ENCODE measurements at regions not wholly inside any gene's neighbourhood (a gene's known extent, or its start where the extent isn't known, plus 50 kb on each side); places are given as distances from the start of the nearest gene placed in this dataset.

- H3K36me3 ChIP-seq (ENCODE audit: control insufficient read depth in 2 of 2, insufficient read depth in 1 of 2, low read length in 2 of 2): no peaks in the 10 kb centered on the region
- H3K27ac ChIP-seq (ENCODE audit: extremely low read depth, low read depth, low read length): no peak overlapping the region
- TF ChIP-seq ZNF24 (tag by site-specific recombination; IDR thresholded peaks at IDR 0.05) (no peak), ZNF530 (tag by site-specific recombination; IDR thresholded peaks at IDR 0.05; ENCODE audit: low read depth) (no peak), ZNF10 (tag by site-specific recombination; IDR thresholded peaks at IDR 0.05) (no peak), SCRT1 (tag by site-specific recombination; IDR thresholded peaks at IDR 0.05; ENCODE audit: borderline replicate concordance) (no peak), ZNF776 (tag by site-specific recombination; IDR thresholded peaks at IDR 0.05; ENCODE audit: borderline replicate concordance) (no peak), ZNF677 (tag by site-specific recombination; IDR thresholded peaks at IDR 0.05) (no peak), ZNF830 (tag by site-specific recombination; IDR thresholded peaks at IDR 0.05; ENCODE audit: low read depth) (no peak), ZNF449 (tag by site-specific recombination; IDR thresholded peaks at IDR 0.05) (no peak), ZNF341 (tag by site-specific recombination; IDR thresholded peaks at IDR 0.05; ENCODE audit: low read depth) (no peak), ZNF670 (tag by site-specific recombination; IDR thresholded peaks at IDR 0.05; ENCODE audit: low read depth) (no peak), ZBTB20 (tag by site-specific recombination; IDR thresholded peaks at IDR 0.05) (no peak), HOXA7 (CRISPR knock-in tag; IDR thresholded peaks at IDR 0.05; ENCODE audit: borderline replicate concordance) (no peak), ZNF394 (tag by site-specific recombination; IDR thresholded peaks at IDR 0.05; ENCODE audit: borderline replicate concordance) (no peak), ZNF558 (tag by site-specific recombination; IDR thresholded peaks at IDR 0.05) (no peak)
- TF ChIP-seq, protein P1, sequence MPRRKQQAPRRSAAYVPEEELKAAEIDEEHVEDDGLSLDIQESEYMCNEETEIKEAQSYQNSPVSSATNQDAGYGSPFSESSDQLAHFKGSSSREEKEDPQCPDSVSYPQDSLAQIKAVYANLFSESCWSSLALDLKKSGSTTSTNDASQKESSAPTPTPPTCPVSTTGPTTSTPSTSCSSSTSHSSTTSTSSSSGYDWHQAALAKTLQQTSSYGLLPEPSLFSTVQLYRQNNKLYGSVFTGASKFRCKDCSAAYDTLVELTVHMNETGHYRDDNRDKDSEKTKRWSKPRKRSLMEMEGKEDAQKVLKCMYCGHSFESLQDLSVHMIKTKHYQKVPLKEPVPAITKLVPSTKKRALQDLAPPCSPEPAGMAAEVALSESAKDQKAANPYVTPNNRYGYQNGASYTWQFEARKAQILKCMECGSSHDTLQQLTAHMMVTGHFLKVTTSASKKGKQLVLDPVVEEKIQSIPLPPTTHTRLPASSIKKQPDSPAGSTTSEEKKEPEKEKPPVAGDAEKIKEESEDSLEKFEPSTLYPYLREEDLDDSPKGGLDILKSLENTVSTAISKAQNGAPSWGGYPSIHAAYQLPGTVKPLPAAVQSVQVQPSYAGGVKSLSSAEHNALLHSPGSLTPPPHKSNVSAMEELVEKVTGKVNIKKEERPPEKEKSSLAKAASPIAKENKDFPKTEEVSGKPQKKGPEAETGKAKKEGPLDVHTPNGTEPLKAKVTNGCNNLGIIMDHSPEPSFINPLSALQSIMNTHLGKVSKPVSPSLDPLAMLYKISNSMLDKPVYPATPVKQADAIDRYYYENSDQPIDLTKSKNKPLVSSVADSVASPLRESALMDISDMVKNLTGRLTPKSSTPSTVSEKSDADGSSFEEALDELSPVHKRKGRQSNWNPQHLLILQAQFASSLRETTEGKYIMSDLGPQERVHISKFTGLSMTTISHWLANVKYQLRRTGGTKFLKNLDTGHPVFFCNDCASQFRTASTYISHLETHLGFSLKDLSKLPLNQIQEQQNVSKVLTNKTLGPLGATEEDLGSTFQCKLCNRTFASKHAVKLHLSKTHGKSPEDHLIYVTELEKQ (tag by site-specific recombination; IDR thresholded peaks at IDR 0.05; ENCODE audit: borderline replicate concordance): no peak
- ChIA-PET CTCF (no interaction called here), POLR2A (no interaction called here)
- no peaks in the 10 kb centered on the region for H3K4me1 ChIP-seq (ENCODE audit: control insufficient read depth, insufficient read depth, low read length)
- no peaks in the 10 kb centered on the region for H3K9me3 ChIP-seq (ENCODE audit: control insufficient read depth, insufficient read depth, low read depth, low read length)
- no peak overlapping the region for H3K4me3 ChIP-seq (ENCODE audit: low read depth, low read length)
Observed at GRCh38 chrX:19179389-19179788, 57.1 kb upstream of the ADGRG2 start.

- TF ChIP-seq ZNF214 (tag by site-specific recombination; IDR thresholded peaks at IDR 0.05; ENCODE audit: borderline replicate concordance) (no peak), ZNF292 (tag by site-specific recombination; IDR thresholded peaks at IDR 0.05; ENCODE audit: borderline replicate concordance, low read depth) (no peak), ZNF701 (tag by site-specific recombination; IDR thresholded peaks at IDR 0.05) (no peak), ZNF560 (tag by site-specific recombination; IDR thresholded peaks at IDR 0.05; ENCODE audit: borderline replicate concordance) (no peak), ZNF24 (tag by site-specific recombination; IDR thresholded peaks at IDR 0.05) (no peak), ZNF266 (tag by site-specific recombination; IDR thresholded peaks at IDR 0.05; ENCODE audit: low read depth) (no peak), YY1 (tag by site-specific recombination; IDR thresholded peaks at IDR 0.05) (no peak), ZNF610 (tag by site-specific recombination; IDR thresholded peaks at IDR 0.05; ENCODE audit: borderline replicate concordance) (no peak), ZNF623 (tag by site-specific recombination; IDR thresholded peaks at IDR 0.05) (no peak), ZNF341 (tag by site-specific recombination; IDR thresholded peaks at IDR 0.05; ENCODE audit: low read depth) (no peak)
- TF ChIP-seq, protein P2, sequence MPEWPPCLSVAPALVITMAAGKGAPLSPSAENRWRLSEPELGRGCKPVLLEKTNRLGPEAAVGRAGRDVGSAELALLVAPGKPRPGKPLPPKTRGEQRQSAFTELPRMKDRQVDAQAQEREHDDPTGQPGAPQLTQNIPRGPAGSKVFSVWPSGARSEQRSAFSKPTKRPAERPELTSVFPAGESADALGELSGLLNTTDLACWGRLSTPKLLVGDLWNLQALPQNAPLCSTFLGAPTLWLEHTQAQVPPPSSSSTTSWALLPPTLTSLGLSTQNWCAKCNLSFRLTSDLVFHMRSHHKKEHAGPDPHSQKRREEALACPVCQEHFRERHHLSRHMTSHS (tag by site-specific recombination; IDR thresholded peaks at IDR 0.05): no peak
- TF ChIP-seq, protein P3, sequence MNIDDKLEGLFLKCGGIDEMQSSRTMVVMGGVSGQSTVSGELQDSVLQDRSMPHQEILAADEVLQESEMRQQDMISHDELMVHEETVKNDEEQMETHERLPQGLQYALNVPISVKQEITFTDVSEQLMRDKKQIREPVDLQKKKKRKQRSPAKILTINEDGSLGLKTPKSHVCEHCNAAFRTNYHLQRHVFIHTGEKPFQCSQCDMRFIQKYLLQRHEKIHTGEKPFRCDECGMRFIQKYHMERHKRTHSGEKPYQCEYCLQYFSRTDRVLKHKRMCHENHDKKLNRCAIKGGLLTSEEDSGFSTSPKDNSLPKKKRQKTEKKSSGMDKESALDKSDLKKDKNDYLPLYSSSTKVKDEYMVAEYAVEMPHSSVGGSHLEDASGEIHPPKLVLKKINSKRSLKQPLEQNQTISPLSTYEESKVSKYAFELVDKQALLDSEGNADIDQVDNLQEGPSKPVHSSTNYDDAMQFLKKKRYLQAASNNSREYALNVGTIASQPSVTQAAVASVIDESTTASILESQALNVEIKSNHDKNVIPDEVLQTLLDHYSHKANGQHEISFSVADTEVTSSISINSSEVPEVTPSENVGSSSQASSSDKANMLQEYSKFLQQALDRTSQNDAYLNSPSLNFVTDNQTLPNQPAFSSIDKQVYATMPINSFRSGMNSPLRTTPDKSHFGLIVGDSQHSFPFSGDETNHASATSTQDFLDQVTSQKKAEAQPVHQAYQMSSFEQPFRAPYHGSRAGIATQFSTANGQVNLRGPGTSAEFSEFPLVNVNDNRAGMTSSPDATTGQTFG (tag by site-specific recombination; IDR thresholded peaks at IDR 0.05; ENCODE audit: borderline replicate concordance): no peak
- no peak overlapping the region for H3K27ac ChIP-seq (ENCODE audit: extremely low read depth, low read depth, low read length)
- H3K36me3 ChIP-seq (ENCODE audit: control insufficient read depth in 2 of 2, insufficient read depth in 1 of 2, low read length in 2 of 2): no peaks in the 10 kb centered on the region
- no peaks in the 10 kb centered on the region for H3K4me1 ChIP-seq (ENCODE audit: control insufficient read depth, insufficient read depth, low read length)
- H3K9me3 ChIP-seq (ENCODE audit: control insufficient read depth, insufficient read depth, low read depth, low read length): no peaks in the 10 kb centered on the region
- ChIA-PET POLR2A (no interaction called here), CTCF (interaction anchor here (0.7 kb wide), 1 partner anchor 24 kb away, joined by 3 read pairs; no protein-coding TSS in a partner anchor)
- no peak overlapping the region for H3K4me3 ChIP-seq (ENCODE audit: low read depth, low read length)
Observed at GRCh38 chrX:19181345-19181744, 59.1 kb upstream of the ADGRG2 start.
